Neural progenitor cell (in vitro differentiated cells): ENCODE measurements at regions not wholly inside any gene's neighbourhood (a gene's known extent, or its start where the extent isn't known, plus 50 kb on each side); places are given as distances from the start of the nearest gene placed in this dataset.

Experiments used
- EZH2phosphoT487 ChIP-seq: fragments of 200-600 bp; sonication (generic); IDR thresholded peaks from 2 replicates; pipeline ENCODE4 v1.6.1; 2017; ENCODE audit warnings: antibody characterized with exemption
- TF ChIP-seq, protein P1 (sequence below): fragments of 200-600 bp; sonication (generic); IDR thresholded peaks from 2 replicates; pipeline ENCODE4 v1.5.1; 2017; ENCODE audit warnings: antibody characterized with exemption, mild to moderate bottlenecking

DNA sequence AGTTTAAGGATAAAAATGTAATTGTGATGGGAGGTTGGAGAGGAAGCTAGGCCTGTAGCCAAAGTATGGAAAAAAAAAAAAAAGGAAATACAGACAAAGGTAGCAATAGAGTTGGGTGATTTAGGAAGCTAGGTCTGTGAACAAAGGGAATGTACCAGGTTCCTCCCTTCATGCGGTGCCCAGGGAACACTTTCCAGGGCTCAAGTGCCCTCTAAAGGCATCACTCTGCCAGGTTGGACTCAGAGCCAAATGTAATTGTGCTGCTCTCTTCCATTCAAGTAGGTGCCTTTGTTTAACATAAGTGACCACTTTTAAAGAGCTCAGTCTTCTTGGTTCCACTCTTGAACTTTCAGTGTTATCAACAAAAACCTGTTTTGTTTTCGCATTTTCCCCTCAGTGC lies 159.7 kb upstream of the AHI1 start:
- TF ChIP-seq, protein P1, sequence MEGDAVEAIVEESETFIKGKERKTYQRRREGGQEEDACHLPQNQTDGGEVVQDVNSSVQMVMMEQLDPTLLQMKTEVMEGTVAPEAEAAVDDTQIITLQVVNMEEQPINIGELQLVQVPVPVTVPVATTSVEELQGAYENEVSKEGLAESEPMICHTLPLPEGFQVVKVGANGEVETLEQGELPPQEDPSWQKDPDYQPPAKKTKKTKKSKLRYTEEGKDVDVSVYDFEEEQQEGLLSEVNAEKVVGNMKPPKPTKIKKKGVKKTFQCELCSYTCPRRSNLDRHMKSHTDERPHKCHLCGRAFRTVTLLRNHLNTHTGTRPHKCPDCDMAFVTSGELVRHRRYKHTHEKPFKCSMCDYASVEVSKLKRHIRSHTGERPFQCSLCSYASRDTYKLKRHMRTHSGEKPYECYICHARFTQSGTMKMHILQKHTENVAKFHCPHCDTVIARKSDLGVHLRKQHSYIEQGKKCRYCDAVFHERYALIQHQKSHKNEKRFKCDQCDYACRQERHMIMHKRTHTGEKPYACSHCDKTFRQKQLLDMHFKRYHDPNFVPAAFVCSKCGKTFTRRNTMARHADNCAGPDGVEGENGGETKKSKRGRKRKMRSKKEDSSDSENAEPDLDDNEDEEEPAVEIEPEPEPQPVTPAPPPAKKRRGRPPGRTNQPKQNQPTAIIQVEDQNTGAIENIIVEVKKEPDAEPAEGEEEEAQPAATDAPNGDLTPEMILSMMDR, result no peak
- no peak for TF ChIP-seq EZH2phosphoT487
